SK-N-SH treated with all-trans-retinoic acid at 6 μM for 48 hours (cell line): ENCODE measurements at regions not wholly inside any gene's neighbourhood (a gene's known extent, or its start where the extent isn't known, plus 50 kb on each side); places are given as distances from the start of the nearest gene placed in this dataset.

Experiments used
- ESRRG ChIP-seq: fragments of 250-450 bp; sonication (Bioruptor Pico); IDR thresholded peaks from 2 replicates; pipeline ENCODE4 v1.6.1; 2021; ENCODE audit warnings: mild to moderate bottlenecking
- RARB ChIP-seq: fragments of 250-450 bp; sonication (Bioruptor Pico); IDR thresholded peaks from 2 replicates; pipeline ENCODE4 v1.8.0; 2021; ENCODE audit warnings: mild to moderate bottlenecking, moderate library complexity
- SNAI2 ChIP-seq: fragments of 250-450 bp; sonication (Bioruptor Pico); IDR thresholded peaks from 2 replicates; pipeline ENCODE4 v1.5.0; 2020; ENCODE audit warnings: mild to moderate bottlenecking, moderate library complexity
- TOX ChIP-seq: fragments of 250-450 bp; sonication (Bioruptor Pico); IDR thresholded peaks from 2 replicates; pipeline ENCODE4 v1.8.0; 2021; ENCODE audit warnings: mild to moderate bottlenecking, moderate library complexity, borderline replicate concordance
- ZFP30 ChIP-seq: fragments of 450-650 bp; formaldehyde crosslinking; IDR thresholded peaks from 2 replicates; pipeline ENCODE4 v1.5.0; 2022; ENCODE audit warnings: mild to moderate bottlenecking, moderate library complexity
- ZNF70 ChIP-seq: fragments of 450-650 bp; formaldehyde crosslinking; IDR thresholded peaks from 2 replicates; pipeline ENCODE4 v1.5.0; 2020; ENCODE audit warnings: mild to moderate bottlenecking, moderate library complexity
- TF ChIP-seq, protein P1 (sequence below): fragments of 250-450 bp; sonication (Bioruptor Pico); IDR thresholded peaks from 2 replicates; pipeline ENCODE4 v1.8.0; 2020; ENCODE audit warnings: mild to moderate bottlenecking, moderate library complexity, borderline replicate concordance
- TF ChIP-seq, protein P2 (sequence below): fragments of 250-450 bp; sonication (Bioruptor Pico); IDR thresholded peaks from 2 replicates; pipeline ENCODE4 v1.5.0; 2020; ENCODE audit warnings: mild to moderate bottlenecking, moderate library complexity
- TF ChIP-seq, protein P3 (sequence below): fragments of 250-450 bp; sonication (Bioruptor Pico); IDR thresholded peaks from 2 replicates; pipeline ENCODE4 v1.8.0; 2021; ENCODE audit warnings: low read depth, mild to moderate bottlenecking, moderate library complexity, borderline replicate concordance
- TF ChIP-seq, protein P4 (sequence below): fragments of 250-450 bp; sonication (Bioruptor Pico); IDR thresholded peaks from 2 replicates; pipeline ENCODE4 v1.5.1; 2021; ENCODE audit warnings: mild to moderate bottlenecking, moderate library complexity

GRCh38 chr12:131511391-131511802, 199.5 kb upstream of the SFSWAP start:
- TF ChIP-seq, protein P1, sequence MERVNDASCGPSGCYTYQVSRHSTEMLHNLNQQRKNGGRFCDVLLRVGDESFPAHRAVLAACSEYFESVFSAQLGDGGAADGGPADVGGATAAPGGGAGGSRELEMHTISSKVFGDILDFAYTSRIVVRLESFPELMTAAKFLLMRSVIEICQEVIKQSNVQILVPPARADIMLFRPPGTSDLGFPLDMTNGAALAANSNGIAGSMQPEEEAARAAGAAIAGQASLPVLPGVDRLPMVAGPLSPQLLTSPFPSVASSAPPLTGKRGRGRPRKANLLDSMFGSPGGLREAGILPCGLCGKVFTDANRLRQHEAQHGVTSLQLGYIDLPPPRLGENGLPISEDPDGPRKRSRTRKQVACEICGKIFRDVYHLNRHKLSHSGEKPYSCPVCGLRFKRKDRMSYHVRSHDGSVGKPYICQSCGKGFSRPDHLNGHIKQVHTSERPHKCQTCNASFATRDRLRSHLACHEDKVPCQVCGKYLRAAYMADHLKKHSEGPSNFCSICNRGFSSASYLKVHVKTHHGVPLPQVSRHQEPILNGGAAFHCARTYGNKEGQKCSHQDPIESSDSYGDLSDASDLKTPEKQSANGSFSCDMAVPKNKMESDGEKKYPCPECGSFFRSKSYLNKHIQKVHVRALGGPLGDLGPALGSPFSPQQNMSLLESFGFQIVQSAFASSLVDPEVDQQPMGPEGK (CRISPR knock-in tag), result no peak
- TF ChIP-seq ZFP30 (CRISPR knock-in tag) (no peak), ESRRG (no peak), TOX (CRISPR knock-in tag) (no peak), SNAI2 (CRISPR knock-in tag) (no peak), RARB (CRISPR knock-in tag) (no peak), ZNF70 (CRISPR knock-in tag) (no peak)
- TF ChIP-seq, protein P2, sequence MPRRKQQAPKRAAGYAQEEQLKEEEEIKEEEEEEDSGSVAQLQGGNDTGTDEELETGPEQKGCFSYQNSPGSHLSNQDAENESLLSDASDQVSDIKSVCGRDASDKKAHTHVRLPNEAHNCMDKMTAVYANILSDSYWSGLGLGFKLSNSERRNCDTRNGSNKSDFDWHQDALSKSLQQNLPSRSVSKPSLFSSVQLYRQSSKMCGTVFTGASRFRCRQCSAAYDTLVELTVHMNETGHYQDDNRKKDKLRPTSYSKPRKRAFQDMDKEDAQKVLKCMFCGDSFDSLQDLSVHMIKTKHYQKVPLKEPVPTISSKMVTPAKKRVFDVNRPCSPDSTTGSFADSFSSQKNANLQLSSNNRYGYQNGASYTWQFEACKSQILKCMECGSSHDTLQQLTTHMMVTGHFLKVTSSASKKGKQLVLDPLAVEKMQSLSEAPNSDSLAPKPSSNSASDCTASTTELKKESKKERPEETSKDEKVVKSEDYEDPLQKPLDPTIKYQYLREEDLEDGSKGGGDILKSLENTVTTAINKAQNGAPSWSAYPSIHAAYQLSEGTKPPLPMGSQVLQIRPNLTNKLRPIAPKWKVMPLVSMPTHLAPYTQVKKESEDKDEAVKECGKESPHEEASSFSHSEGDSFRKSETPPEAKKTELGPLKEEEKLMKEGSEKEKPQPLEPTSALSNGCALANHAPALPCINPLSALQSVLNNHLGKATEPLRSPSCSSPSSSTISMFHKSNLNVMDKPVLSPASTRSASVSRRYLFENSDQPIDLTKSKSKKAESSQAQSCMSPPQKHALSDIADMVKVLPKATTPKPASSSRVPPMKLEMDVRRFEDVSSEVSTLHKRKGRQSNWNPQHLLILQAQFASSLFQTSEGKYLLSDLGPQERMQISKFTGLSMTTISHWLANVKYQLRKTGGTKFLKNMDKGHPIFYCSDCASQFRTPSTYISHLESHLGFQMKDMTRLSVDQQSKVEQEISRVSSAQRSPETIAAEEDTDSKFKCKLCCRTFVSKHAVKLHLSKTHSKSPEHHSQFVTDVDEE (CRISPR knock-in tag), result no peak
- TF ChIP-seq, protein P3, sequence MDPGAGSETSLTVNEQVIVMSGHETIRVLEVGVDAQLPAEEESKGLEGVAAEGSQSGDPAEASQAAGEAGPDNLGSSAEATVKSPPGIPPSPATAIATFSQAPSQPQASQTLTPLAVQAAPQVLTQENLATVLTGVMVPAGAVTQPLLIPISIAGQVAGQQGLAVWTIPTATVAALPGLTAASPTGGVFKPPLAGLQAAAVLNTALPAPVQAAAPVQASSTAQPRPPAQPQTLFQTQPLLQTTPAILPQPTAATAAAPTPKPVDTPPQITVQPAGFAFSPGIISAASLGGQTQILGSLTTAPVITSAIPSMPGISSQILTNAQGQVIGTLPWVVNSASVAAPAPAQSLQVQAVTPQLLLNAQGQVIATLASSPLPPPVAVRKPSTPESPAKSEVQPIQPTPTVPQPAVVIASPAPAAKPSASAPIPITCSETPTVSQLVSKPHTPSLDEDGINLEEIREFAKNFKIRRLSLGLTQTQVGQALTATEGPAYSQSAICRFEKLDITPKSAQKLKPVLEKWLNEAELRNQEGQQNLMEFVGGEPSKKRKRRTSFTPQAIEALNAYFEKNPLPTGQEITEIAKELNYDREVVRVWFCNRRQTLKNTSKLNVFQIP (CRISPR knock-in tag), result no peak
- TF ChIP-seq, protein P4, sequence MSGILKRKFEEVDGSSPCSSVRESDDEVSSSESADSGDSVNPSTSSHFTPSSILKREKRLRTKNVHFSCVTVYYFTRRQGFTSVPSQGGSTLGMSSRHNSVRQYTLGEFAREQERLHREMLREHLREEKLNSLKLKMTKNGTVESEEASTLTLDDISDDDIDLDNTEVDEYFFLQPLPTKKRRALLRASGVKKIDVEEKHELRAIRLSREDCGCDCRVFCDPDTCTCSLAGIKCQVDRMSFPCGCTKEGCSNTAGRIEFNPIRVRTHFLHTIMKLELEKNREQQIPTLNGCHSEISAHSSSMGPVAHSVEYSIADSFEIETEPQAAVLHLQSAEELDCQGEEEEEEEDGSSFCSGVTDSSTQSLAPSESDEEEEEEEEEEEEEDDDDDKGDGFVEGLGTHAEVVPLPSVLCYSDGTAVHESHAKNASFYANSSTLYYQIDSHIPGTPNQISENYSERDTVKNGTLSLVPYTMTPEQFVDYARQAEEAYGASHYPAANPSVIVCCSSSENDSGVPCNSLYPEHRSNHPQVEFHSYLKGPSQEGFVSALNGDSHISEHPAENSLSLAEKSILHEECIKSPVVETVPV (CRISPR knock-in tag), result no peak
